Left ventricle myocardium superior (tissue), 1 donor: ENCODE measurements at regions not wholly inside any gene's neighbourhood (a gene's known extent, or its start where the extent isn't known, plus 50 kb on each side); places are given as distances from the start of the nearest gene placed in this dataset.
A peak's percentile ranks its signal among the peaks of the same experiment; 100 is the strongest.
"Not testable (repeated sequence)": the region's sequence is repeated elsewhere in the genome, so short reads cannot be mapped to it uniquely, and the experiment has no call there.

Source experiments
- ATAC-seq: fragments of 200-7000 bp; cut with Tn5 transposase; one replicate; pipeline ENCODE4 v1.9.1; 2020; ENCODE audit warnings: mild to moderate bottlenecking, moderate library complexity
- DNase-seq: peaks from one replicate; pipeline ENCODE4 v3.0.0-alpha.2; 2020
- intact Hi-C: fragments of 100-400 bp; cut with micrococcal nuclease; formaldehyde crosslinking; loops from one replicate; pipeline ENCODE4 v1.11.0; 2022
- donor health status: DM: no; HTN: yes; CAD: no; lungs with severe emphysema.

DNA sequence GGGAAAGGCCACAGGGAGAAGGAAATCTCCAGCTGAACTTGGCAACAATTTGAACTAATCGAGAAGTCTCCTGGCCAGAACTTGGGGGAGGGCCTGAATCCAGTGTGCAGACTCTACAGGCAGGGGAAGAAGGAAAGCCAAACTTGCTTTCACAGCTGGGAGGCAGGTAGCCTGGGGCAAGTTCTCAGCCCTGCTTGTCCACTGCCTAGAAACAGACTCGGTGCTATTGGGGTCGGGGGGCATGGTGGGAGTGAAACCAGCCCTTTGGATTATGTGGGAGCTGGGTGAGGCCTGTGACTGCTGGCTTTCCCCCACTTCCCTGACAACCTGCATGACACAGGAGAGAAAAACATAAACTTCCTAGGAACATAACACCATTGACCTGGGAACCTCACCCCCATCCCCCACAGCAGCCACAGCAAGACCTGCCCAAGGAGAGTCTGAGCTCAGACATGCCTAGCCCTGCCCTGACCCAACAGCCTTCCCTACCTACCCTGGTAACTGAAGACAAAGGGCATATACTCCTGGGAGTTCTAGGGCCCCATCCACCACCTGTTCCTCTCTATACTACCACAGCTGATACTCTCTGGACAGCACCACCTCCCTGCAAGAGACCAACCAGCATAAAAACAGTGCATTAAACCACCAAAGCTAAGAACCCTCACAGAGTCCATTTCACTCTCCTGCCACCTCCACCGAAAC is 103.7 kb upstream of the MNS1 start:
- ATAC-seq, result no peak
- intact Hi-C loops, result no loop called here
- DNase-seq, result no peak

DNA sequence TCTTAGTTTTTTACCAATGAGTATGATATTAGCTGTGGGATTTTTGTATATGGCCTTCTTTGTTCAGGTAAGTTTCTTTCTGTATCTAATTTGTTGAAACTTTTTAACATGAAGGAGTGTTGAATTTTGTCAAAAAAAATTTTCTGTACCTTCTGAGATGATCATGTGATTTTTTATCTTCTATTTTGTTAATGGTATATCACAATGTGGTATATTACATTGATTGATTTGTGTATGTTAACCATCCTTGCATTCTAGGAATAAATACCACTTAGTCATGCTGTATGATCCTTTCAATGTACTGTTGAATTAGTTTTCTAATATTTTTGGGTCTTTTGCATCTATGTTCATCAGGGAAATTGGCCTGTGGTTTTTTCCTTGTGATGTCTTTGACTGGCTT is 92.5 kb upstream of the MNS1 start:
- no peak for ATAC-seq
- intact Hi-C loops, result no loop called here

DNA sequence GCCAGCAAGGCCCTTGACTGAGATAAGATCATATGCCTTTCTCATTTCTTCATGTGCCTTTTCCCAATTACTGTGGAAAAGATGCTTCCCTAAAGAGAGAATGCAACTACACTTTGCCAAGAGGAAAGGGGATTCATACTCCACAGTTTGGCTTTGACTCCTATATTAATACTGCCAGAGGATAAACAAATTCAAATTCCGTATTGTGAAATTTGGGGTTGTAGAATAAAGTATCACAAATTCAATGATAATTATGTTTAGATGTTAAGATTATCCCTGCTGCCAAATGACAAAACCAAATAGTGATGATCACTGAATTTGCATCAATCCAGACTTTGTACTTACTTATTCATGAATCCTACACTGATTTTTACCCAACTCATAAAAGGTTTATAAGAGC is 88.5 kb upstream of the MNS1 start:
- intact Hi-C loops, result no loop called here
- ATAC-seq (no peak), DNase-seq (no peak)

More for the DNA sequence above, 92.5 kb upstream of the MNS1 start:
- DNase-seq, result no peak

DNA sequence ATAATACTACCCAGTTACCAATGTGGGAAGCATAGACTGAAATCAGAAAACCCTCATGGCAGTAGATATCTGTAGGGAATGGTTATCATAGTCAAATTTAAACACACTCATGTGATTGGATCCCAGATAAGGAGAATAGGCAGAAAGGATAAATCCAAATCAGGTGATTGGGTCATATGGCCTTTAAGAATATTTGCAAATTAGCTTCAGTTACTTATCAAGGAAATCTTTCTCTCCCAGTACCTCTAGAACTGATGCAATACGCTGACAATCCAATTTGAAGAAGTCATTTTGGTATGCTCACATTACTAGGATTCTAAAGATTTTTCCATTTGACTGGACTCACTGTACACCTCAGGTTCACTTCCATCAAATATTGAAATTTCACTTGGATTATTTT is 87.7 kb upstream of the MNS1 start:
- ATAC-seq (no peak), DNase-seq (no peak)
- intact Hi-C loops, result no loop called here

DNA sequence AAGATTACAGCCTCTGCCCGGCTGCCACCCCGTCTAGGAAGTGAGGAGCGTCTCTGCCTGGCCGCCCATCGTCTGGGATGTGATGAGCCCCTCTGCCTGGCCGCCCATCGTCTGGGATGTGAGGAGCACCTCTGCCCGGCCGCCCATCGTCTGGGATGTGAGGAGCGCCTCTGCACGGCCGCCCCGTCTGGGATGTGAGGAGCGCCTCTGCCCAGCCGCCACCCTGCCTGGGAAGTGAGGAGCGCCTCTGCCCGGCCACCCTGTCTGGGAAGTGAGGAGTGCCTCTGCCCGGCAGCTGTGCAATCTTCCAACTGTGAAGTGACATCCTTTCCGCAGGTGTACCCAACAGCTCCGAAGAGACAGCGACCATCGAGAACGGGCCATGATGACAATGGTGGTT is 75.6 kb upstream of the MNS1 start:
- DNase-seq, intact Hi-C loops, ATAC-seq: not testable (repeated sequence)

DNA sequence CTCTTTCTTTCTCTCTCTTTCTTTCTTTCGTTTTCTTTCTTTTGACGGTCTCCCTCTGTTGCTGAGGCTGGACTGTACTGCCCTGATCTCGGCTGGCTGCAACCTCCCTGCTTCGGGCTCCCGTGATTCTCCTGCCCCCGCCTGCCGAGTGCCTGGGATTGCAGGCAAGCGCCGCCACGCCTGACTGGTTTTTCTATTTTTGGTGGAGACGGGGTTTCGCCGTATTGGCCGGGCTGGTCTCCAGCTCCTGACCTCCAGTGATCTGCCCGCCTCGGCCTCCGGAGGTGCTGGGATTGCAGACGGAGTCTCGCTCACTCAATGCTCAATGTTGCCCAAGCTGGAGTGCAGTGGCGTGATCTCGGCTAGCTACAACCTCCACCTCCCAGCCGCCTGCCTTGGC is 75.2 kb upstream of the MNS1 start:
- ATAC-seq, DNase-seq, intact Hi-C loops: not testable (repeated sequence)

DNA sequence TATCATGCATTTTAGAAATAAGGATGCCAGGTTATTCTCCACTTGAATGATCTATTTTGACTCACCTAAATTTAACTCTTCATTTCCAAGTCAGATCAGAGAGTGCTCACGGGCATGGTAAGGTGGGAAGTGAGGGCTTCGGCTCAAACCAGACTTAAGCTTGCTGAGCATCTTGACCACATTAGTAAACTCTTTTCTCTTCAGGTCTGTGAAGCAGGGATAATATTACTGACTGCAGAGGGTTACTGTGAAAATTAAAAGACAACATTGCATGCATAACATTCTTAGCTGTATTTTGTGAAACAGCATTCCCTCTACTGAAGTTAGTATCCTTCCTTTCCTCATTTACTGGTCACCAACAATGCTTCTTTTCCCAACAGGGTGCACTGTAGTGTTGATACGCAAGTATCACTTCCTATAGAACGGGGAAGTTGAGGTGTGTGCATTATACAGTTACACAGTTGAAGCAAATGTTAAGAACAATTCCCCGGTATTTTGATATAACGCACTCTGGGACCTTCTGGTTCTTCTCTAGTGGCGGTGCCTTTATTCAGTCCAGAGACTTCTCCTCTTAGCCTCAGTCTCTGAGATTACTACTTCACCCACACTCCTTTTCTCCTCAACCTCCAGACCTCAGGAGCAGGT is 74.1 kb upstream of the MNS1 start:
- no peak for DNase-seq
- intact Hi-C loops, result no loop called here
- ATAC-seq, result no peak

DNA sequence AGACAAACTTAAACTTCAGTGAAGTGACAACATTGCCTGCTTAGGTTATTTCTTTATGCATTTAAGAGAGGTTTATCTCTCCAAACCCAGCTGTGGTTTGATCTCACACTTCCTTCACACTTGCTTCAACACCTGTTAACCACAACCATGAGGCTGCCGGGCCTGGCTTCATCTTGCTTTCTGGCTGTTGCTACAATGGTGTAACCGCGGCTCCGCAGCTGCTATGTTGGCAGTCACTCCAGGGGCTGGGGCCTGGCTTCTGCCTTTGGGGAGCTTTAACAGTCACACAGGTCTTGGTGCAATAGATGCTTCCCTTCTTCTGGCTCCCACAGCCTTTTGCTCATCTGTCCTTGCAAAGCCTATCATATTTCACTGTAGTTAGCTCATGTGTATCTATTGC is 72.9 kb upstream of the MNS1 start:
- DNase-seq (peak; percentile 35), ATAC-seq (no peak)
- intact Hi-C loops, result no loop called here

DNA sequence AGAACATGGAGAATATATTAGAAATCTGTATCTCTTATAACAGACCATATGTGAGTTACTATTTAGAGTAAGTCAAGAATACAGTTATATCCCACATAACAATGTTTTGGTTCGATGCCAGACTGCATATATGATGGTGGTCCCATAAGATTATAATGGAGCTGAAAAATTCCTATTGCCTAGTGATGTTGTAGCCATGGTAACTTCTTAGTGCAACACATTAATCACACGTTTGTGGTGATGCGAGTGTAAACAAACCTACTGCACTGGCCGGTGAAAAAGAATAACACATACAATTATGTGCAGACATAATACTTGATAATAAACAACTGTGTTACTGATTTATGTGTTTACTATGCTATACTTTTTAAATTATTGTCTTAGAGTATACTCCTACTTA is 69.8 kb upstream of the MNS1 start:
- ATAC-seq (no peak), DNase-seq (no peak)
- intact Hi-C loops, result no loop called here

DNA sequence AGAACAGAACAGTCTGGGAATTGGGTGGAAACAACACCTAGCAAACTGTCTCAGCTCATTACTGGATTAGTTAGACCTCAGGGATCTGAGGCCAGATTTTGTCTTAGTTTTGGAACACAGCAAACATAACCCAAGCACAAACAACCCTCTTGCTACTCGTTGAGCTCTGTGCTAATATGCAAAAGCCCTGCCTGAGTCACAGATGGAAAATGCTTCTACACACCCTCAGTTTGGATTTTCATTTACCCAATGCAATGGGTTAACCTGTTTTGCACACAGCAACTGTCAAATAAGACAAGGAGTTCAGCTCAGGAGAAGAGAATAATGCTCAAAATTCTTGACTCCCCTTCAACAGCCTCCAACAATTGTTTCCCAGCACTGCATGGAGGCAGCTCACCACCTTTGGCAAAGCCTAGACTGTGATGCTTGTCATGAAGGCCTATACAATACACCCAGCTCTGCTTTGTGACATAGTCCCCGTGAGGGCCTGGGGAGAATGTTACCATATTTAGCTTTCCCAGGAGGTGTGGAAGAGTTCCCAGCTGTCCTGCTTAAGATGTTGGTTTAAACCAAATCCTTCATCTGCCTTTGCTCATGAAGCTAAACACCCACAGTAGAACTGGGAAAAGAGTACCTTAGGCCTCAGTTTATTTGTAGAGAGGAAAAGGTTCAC is 68.9 kb upstream of the MNS1 start:
- ATAC-seq (no peak), DNase-seq (no peak)
- intact Hi-C loops, result no loop called here

DNA sequence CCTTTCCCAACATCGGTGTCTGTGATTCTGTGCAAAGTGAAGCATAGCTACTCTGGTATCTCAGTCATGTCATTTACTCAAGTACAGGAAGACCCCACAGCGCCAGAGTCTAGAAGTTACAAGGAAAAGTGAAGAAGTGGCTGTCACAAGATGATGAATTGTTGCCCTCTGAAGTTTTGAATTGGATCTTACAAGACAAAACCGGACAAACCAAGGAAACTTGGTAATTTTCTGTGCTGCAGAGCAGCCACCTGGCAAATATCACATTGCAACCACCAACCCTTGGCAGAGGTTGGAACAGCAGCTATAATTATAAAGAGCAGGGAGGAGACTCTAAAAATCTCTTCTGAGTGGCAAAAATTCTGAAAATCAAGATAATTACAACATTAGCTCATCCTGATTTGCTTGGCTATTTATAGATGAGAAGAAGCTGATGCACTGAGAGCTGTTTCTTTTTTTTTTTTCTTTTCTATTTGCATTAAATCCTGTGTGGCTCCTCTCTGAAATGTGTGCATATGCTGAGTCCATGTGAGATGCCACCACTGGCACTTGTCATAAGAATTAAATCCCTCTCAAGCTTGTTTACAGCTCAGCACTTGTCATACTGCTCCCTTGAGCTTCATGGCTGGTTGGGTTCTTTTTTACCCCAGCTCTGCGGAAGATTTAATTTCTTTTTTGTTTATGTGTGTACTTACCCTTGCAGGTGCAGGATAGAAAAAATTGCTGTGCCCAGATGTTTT is 68.0 kb upstream of the MNS1 start:
- no peak for DNase-seq
- ATAC-seq, result no peak
- intact Hi-C loops, result no loop called here

DNA sequence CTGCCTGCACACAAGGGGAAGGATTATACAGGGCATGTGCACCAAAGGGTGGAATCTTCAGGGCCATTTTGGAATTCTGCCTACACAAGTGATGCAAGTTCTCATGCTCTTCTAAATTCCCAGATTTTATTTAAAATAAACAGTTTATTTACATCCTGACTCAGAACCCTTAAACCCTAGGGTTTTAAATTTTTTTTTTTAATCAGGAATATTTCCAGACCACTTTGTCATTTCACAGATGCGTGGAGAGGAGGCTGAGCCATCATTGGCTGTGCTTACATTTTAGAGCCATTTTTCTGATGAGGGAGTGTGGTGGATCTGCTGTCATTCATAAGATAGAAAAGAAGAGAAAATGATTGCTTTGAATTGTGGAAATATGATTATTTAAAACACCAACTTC is 65.2 kb upstream of the MNS1 start:
- ATAC-seq (no peak), DNase-seq (no peak)
- intact Hi-C loops, result no loop called here

DNA sequence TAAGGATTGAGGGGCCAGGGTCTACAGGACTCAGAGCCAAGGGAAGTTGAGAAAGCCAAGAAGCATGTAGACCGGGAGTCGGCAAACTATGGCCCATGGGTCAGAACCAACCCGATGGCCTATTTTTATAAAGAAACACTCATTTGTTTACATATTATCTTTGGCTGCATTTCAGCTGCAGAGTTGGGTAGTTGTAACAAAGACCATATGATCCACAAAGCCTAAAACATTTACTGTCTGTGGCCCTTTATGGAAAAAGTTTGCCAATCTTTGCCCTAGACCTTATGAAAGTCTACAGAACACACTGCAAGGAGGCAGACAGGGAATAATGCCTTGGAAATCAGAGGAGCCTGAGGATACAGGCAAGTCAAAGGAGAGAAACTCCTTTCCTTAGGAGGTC is 63.2 kb upstream of the MNS1 start:
- ATAC-seq (no peak), DNase-seq (no peak)
- intact Hi-C loops, result no loop called here

DNA sequence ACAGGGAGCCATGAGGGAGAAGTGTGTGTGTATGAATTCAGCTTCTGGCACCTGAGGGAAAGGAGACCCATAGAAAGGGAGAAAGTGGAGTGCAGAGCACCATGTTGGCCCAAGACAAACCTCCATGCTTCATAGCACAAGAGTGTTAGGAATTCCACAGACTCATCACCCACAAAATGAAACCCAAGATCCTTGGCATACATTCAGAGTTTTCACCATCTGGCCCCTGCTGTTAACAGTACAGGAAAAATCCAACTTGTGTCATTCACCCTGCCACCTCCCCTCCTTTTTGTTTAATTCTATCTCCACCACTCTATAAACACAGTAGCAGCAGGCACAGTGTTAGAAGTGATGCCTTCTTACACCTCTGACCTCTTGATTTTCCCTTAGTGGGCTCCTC is 60.0 kb upstream of the MNS1 start:
- no peak for DNase-seq
- intact Hi-C loops, result no loop called here
- ATAC-seq, result no peak

DNA sequence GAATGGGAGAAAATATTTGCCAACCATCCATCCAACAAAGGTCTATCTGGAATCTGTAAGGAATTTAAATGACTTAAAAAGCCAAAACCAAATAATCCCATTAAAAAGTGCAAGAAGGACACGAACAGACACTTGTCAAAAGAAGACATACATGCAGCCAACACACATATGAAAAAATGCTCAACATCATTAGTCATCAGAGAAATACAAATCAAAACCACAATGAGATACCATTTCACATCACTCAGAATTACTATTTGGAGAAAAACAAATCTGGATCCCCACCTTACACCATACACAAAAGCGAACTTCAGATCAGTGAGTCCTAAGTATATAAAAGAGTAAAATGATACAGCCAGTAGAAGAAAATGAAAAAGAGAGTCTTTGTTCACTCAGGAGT is 58.6 kb upstream of the MNS1 start:
- ATAC-seq (no peak), DNase-seq (no peak)
- intact Hi-C loops, result no loop called here

DNA sequence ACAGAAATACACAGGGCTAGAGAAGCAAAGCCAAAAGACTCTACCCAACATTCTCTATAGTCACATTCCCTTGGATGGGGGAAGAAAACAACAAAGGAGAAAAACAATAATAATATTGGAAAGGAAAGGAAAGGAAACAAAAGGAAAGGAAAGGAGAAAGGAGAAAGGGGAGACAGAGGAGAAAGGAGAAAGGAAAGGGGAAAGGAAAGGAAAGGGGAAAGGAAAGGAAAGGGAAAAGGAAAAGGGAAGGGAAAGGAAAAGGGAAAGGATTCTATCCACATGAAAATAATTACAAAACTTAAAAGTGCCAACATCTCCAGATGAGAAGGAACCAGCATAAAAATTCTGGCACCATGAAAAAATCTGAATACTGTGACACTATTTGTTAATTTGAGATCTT is 54.1 kb upstream of the MNS1 start:
- no peak for ATAC-seq
- no peak for DNase-seq
- intact Hi-C loops, result no loop called here
